Neural cell (in vitro differentiated cells): ENCODE measurements at regions not wholly inside any gene's neighbourhood (a gene's known extent, or its start where the extent isn't known, plus 50 kb on each side); places are given as distances from the start of the nearest gene placed in this dataset.

Source experiments
- EZH2 ChIP-seq: fragments of 200-600, 300-800 bp; shearing (Covaris generic), sonication (generic); IDR thresholded peaks from 2 replicates; pipeline ENCODE4 v1.6.1; 2014; ENCODE audit warnings: antibody characterized with exemption, low read length, borderline replicate concordance, mild to moderate bottlenecking; ENCODE audit not compliant: insufficient read depth, poor library complexity, severe bottlenecking
- RAD21 ChIP-seq: fragments of 450-650 bp; conservative IDR thresholded peaks from 2 replicates; pipeline ENCODE4 v1.6.1; 2014; ENCODE audit warnings: antibody characterized with exemption, mild to moderate bottlenecking, moderate library complexity
- SMC3 ChIP-seq: fragments of 450-650 bp; conservative IDR thresholded peaks from 2 replicates; pipeline ENCODE4 v1.6.1; 2014; ENCODE audit warnings: antibody characterized with exemption, mild to moderate bottlenecking, moderate library complexity; ENCODE audit not compliant: poor library complexity
- TF ChIP-seq, protein P1 (sequence below): fragments of 450-650 bp; IDR thresholded peaks from 2 replicates; pipeline ENCODE4 v1.5.1; 2014; ENCODE audit warnings: antibody characterized with exemption, mild to moderate bottlenecking, moderate library complexity; ENCODE audit not compliant: poor library complexity, severe bottlenecking

DNA sequence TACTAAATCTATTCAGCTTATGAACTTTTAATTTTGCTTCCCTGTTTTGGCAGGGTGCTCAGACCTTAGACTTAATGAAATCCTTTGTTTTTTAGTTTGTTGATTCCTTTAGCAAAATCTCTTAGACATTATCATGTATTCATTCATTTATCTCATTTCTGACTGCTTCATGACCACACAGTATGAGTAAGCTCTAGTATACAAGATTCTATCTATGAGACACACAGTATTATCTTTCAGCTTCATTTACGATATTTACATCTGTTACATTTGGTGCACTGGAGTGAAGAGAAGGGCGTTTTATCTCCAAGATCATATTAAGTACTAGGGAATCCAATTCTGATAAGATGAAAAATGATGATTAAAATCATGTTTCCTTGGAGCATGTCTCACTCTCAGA lies 448.1 kb upstream of the CA10 start:
- TF ChIP-seq, protein P1, sequence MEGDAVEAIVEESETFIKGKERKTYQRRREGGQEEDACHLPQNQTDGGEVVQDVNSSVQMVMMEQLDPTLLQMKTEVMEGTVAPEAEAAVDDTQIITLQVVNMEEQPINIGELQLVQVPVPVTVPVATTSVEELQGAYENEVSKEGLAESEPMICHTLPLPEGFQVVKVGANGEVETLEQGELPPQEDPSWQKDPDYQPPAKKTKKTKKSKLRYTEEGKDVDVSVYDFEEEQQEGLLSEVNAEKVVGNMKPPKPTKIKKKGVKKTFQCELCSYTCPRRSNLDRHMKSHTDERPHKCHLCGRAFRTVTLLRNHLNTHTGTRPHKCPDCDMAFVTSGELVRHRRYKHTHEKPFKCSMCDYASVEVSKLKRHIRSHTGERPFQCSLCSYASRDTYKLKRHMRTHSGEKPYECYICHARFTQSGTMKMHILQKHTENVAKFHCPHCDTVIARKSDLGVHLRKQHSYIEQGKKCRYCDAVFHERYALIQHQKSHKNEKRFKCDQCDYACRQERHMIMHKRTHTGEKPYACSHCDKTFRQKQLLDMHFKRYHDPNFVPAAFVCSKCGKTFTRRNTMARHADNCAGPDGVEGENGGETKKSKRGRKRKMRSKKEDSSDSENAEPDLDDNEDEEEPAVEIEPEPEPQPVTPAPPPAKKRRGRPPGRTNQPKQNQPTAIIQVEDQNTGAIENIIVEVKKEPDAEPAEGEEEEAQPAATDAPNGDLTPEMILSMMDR: no peak
- TF ChIP-seq EZH2: no peak
- no peak for TF ChIP-seq SMC3
- TF ChIP-seq RAD21: no peak
